WTC11 (cell line): ENCODE measurements at regions not wholly inside any gene's neighbourhood (a gene's known extent, or its start where the extent isn't known, plus 50 kb on each side); places are given as distances from the start of the nearest gene placed in this dataset.

Experiments used
- ATAC-seq: fragments of 200-7000 bp; cut with Tn5 transposase; 2 replicates; pipeline ENCODE4 v1.10.0; 2021; ENCODE audit warnings: mild to moderate bottlenecking, moderate library complexity
- CTCF ChIA-PET: fragments of 300-600 bp; sonication (Branson Sonifier 250); formaldehyde crosslinking; loops from one replicate; lab custom pipeline; 2021; ENCODE audit warnings: antibody characterized with exemption; lab: Charles Lee
- POLR2A ChIA-PET: fragments of 350-600 bp; sonication (Branson Sonifier 250); formaldehyde crosslinking; loops from one replicate; lab custom pipeline; 2021; ENCODE audit warnings: antibody characterized with exemption; lab: Charles Lee
- DNase-seq: peaks from one replicate; pipeline ENCODE4 v3.0.0; 2021; ENCODE audit warnings: low spot score
- H3K27ac Mint-ChIP-seq: 2 replicates; pipeline ENCODE4 v1.8.0; 2021; ENCODE audit warnings: mixed read lengths
- H3K27me3 Mint-ChIP-seq: 2 replicates; pipeline ENCODE4 v1.8.0; 2021; ENCODE audit warnings: low read depth, mild to moderate bottlenecking, moderate library complexity, mixed read lengths
- H3K36me3 Mint-ChIP-seq: 2 replicates; pipeline ENCODE4 v1.8.0; 2021; ENCODE audit warnings: mixed read lengths
- H3K4me1 Mint-ChIP-seq: 2 replicates; pipeline ENCODE4 v1.8.0; 2022; ENCODE audit warnings: mixed read lengths
- H3K4me3 Mint-ChIP-seq: 2 replicates; pipeline ENCODE4 v1.8.0; 2021; ENCODE audit warnings: mild to moderate bottlenecking, moderate library complexity, mixed read lengths
- H3K9me3 Mint-ChIP-seq: 2 replicates; pipeline ENCODE4 v1.8.0; 2021; ENCODE audit warnings: mixed read lengths
- ATF2 ChIP-seq: sonication (generic); formaldehyde crosslinking; IDR thresholded peaks from 2 replicates; pipeline ENCODE4 v1.8.1; 2022; ENCODE audit warnings: low read depth, missing genetic modification reagents, borderline replicate concordance
- CDX4 ChIP-seq: fragments of 250-450 bp; sonication (Bioruptor Pico); IDR thresholded peaks from 2 replicates; pipeline ENCODE4 v1.9.0; 2021; ENCODE audit warnings: moderate library complexity, mild to moderate bottlenecking, inconsistent platforms, borderline replicate concordance
- ELF4 ChIP-seq: sonication (generic); formaldehyde crosslinking; IDR thresholded peaks from 2 replicates; pipeline ENCODE4 v1.8.1; 2022; ENCODE audit warnings: low read depth, mild to moderate bottlenecking, moderate library complexity, missing genetic modification reagents
- FOXJ3 ChIP-seq: sonication (generic); formaldehyde crosslinking; IDR thresholded peaks from 2 replicates; pipeline ENCODE4 v1.9.0; 2021; ENCODE audit warnings: missing genetic modification reagents, mild to moderate bottlenecking, borderline replicate concordance
- FOXK1 ChIP-seq: sonication (generic); formaldehyde crosslinking; IDR thresholded peaks from 2 replicates; pipeline ENCODE4 v1.8.0; 2022; ENCODE audit warnings: mild to moderate bottlenecking, moderate library complexity, missing genetic modification reagents
- GABPB1 ChIP-seq: sonication (generic); formaldehyde crosslinking; IDR thresholded peaks from 2 replicates; pipeline ENCODE4 v1.8.1; 2023; ENCODE audit warnings: mild to moderate bottlenecking, missing genetic modification reagents
- MAX ChIP-seq: sonication (generic); formaldehyde crosslinking; IDR thresholded peaks from 2 replicates; pipeline ENCODE4 v1.8.0; 2022; ENCODE audit warnings: mild to moderate bottlenecking, missing genetic modification reagents
- NFATC4 ChIP-seq: fragments of 250-450 bp; sonication (Bioruptor Pico); IDR thresholded peaks from 2 replicates; pipeline ENCODE4 v1.9.0; 2021; ENCODE audit warnings: mild to moderate bottlenecking
- NFE2L1 ChIP-seq: sonication (generic); formaldehyde crosslinking; IDR thresholded peaks from 2 replicates; pipeline ENCODE4 v1.8.1; 2023; ENCODE audit warnings: missing genetic modification reagents
- NR3C1 ChIP-seq: sonication (generic); formaldehyde crosslinking; conservative IDR thresholded peaks from 2 replicates; pipeline ENCODE4 v1.8.1; 2023; ENCODE audit warnings: low read depth, mild to moderate bottlenecking, missing genetic modification reagents
- PRDM15 ChIP-seq: sonication (generic); formaldehyde crosslinking; IDR thresholded peaks from 2 replicates; pipeline ENCODE4 v1.8.0; 2022; ENCODE audit warnings: missing genetic modification reagents
- PREB ChIP-seq: sonication (generic); formaldehyde crosslinking; IDR thresholded peaks from 2 replicates; pipeline ENCODE4 v1.8.1; 2022; ENCODE audit warnings: mild to moderate bottlenecking, missing genetic modification reagents, moderate library complexity, borderline replicate concordance
- RELA ChIP-seq: sonication (generic); formaldehyde crosslinking; IDR thresholded peaks from 2 replicates; pipeline ENCODE4 v1.8.1; 2022; ENCODE audit warnings: missing genetic modification reagents, mild to moderate bottlenecking, borderline replicate concordance
- SMAD3 ChIP-seq: sonication (generic); formaldehyde crosslinking; IDR thresholded peaks from 2 replicates; pipeline ENCODE4 v1.8.0; 2022; ENCODE audit warnings: missing genetic modification reagents, mild to moderate bottlenecking, borderline replicate concordance
- STAT6 ChIP-seq: sonication (generic); formaldehyde crosslinking; conservative IDR thresholded peaks from 2 replicates; pipeline ENCODE4 v1.8.1; 2023; ENCODE audit warnings: mild to moderate bottlenecking, low read depth, missing genetic modification reagents, moderate library complexity
- USF1 ChIP-seq: sonication (generic); formaldehyde crosslinking; IDR thresholded peaks from 2 replicates; pipeline ENCODE4 v1.8.0; 2022; ENCODE audit warnings: mild to moderate bottlenecking, missing genetic modification reagents
- ZBTB43 ChIP-seq: sonication (generic); formaldehyde crosslinking; IDR thresholded peaks from 2 replicates; pipeline ENCODE4 v1.8.1; 2023; ENCODE audit warnings: mild to moderate bottlenecking, missing genetic modification reagents
- ZMAT4 ChIP-seq: fragments of 250-450 bp; sonication (Bioruptor Pico); IDR thresholded peaks from 2 replicates; pipeline ENCODE4 v1.9.0; 2021; ENCODE audit warnings: mild to moderate bottlenecking
- ZNF317 ChIP-seq: sonication (generic); formaldehyde crosslinking; IDR thresholded peaks from 2 replicates; pipeline ENCODE4 v1.8.1; 2023; ENCODE audit warnings: low read depth, mild to moderate bottlenecking, moderate library complexity, missing genetic modification reagents, borderline replicate concordance
- ZNF416 ChIP-seq: fragments of 250-450 bp; sonication (Bioruptor Pico); IDR thresholded peaks from 2 replicates; pipeline ENCODE4 v1.9.0; 2021; ENCODE audit warnings: mild to moderate bottlenecking, inconsistent platforms

- TF ChIP-seq STAT6 (CRISPR knock-in tag), result no peak
- no peak for TF ChIP-seq ZNF416 (CRISPR knock-in tag)
- no peak for TF ChIP-seq ZBTB43 (CRISPR knock-in tag)
- no peak for TF ChIP-seq FOXK1 (CRISPR knock-in tag)
- TF ChIP-seq ZMAT4, result no peak
- TF ChIP-seq USF1 (CRISPR knock-in tag), result no peak
- no peak for TF ChIP-seq RELA (CRISPR knock-in tag)
- TF ChIP-seq NFE2L1 (CRISPR knock-in tag), result no peak
- TF ChIP-seq ATF2 (CRISPR knock-in tag), result no peak
- TF ChIP-seq NR3C1 (CRISPR knock-in tag), result no peak
- no peak for TF ChIP-seq GABPB1 (CRISPR knock-in tag)
Observed at GRCh38 chr6:166861961-166862286, 94.4 kb downstream of the RNASET2 start (continued).

GRCh38 chr6:166861304-166861703 is 95.0 kb downstream of the RNASET2 start:
- ChIA-PET CTCF (no interaction called here), POLR2A (no interaction called here)
- Mint-ChIP-seq H3K4me1 (peaks cover 8% of the 10 kb centered on the region), H3K27me3 (peaks cover 30% of the 10 kb centered on the region), H3K9me3 (peaks cover 14% of the 10 kb centered on the region), H3K4me3 (peak overlapping the region; percentile 90), H3K36me3 (peaks cover 15% of the 10 kb centered on the region), H3K27ac (no peak overlapping the region)
- DNase-seq, result no peak
- no peak for ATAC-seq
- TF ChIP-seq MAX (CRISPR knock-in tag), result no peak
- no peak for TF ChIP-seq CDX4 (CRISPR knock-in tag)
- TF ChIP-seq NFATC4 (CRISPR knock-in tag), result no peak
- TF ChIP-seq ZNF317 (CRISPR knock-in tag), result no peak
- TF ChIP-seq SMAD3 (CRISPR knock-in tag), result no peak
- no peak for TF ChIP-seq ZNF416 (CRISPR knock-in tag)
- no peak for TF ChIP-seq PREB (CRISPR knock-in tag)
- TF ChIP-seq PRDM15 (CRISPR knock-in tag), result no peak
- no peak for TF ChIP-seq ELF4
- no peak for TF ChIP-seq FOXJ3
